ENCODE measurements at regions not wholly inside any gene's neighbourhood (a gene's known extent, or its start where the extent isn't known, plus 50 kb on each side); places are given as distances from the start of the nearest gene placed in this dataset.

- Histone ChIP-seq H3K4me1 (ENCODE audit: control insufficient read depth, insufficient read depth, low read length) (no peaks in the 10 kb centered on the region), H3K4me3 (ENCODE audit: low read length) (no peak overlapping the region), H3K36me3 (ENCODE audit: control insufficient read depth, insufficient read depth, low read length) (no peaks in the 10 kb centered on the region), H3K27me3 (ENCODE audit: control insufficient read depth, insufficient read depth, low read length) (no peaks in the 10 kb centered on the region), H3K27ac (ENCODE audit: low read length) (no peak overlapping the region), H3K9me3 (ENCODE audit: control insufficient read depth, insufficient read depth, low read length) (peaks cover 4% of the 10 kb centered on the region)
- H3K36me3 Mint-ChIP-seq = no peaks in the 10 kb centered on the region
- no peak for DNase-seq
- H3K27me3 Mint-ChIP-seq (ENCODE audit: low read depth in 2 of 2) = no peaks in the 10 kb centered on the region
- no peak overlapping the region for H3K27ac Mint-ChIP-seq
- H3K4me1 Mint-ChIP-seq = no peaks in the 10 kb centered on the region
- WGBS (ENCODE audit: insufficient coverage) = no CpG with 5 or more reads among the region's 1 CpG
- no peak overlapping the region for H3K4me3 Mint-ChIP-seq
- no peak for ATAC-seq
- intact Hi-C loops (cut with micrococcal nuclease) = no loop called here
- peaks cover 10 to 20% of the 10 kb centered on the region in 2 donors for H3K9me3 Mint-ChIP-seq
- TF ChIP-seq CTCF (IDR thresholded peaks at IDR 0.05) = no peak
These were observed 153.7 kb downstream of the ATOH1 start for GRCh38 chr4:93982255-93982654.

GRCh38 chr4:93983140-93983539, 154.6 kb downstream of the ATOH1 start:
- H3K4me1 ChIP-seq (ENCODE audit: control insufficient read depth, insufficient read depth, low read length) = no peaks in the 10 kb centered on the region
- intact Hi-C loops (cut with micrococcal nuclease) = no loop called here
- H3K4me3 Mint-ChIP-seq = no peak overlapping the region
- H3K27me3 ChIP-seq (ENCODE audit: control insufficient read depth, insufficient read depth, low read length) = no peaks in the 10 kb centered on the region
- H3K4me3 ChIP-seq (ENCODE audit: low read length) = no peak overlapping the region
- no peak overlapping the region for H3K27ac Mint-ChIP-seq
- 85% methylated on average over 3 of the region's 3 CpGs for WGBS (ENCODE audit: insufficient coverage)
- no peaks in the 10 kb centered on the region for H3K4me1 Mint-ChIP-seq
- no peak for TF ChIP-seq CTCF (IDR thresholded peaks at IDR 0.05)
- no peak overlapping the region for H3K27ac ChIP-seq (ENCODE audit: low read length)
- H3K9me3 ChIP-seq (ENCODE audit: control insufficient read depth, insufficient read depth, low read length) = no peaks in the 10 kb centered on the region
- DNase-seq = no peak
- H3K9me3 Mint-ChIP-seq = peaks cover 13 to 20% of the 10 kb centered on the region in 2 donors
- H3K36me3 Mint-ChIP-seq = no peaks in the 10 kb centered on the region
- no peaks in the 10 kb centered on the region for H3K36me3 ChIP-seq (ENCODE audit: control insufficient read depth, insufficient read depth, low read length)
- no peak for ATAC-seq
- no peaks in the 10 kb centered on the region for H3K27me3 Mint-ChIP-seq (ENCODE audit: low read depth in 2 of 2)

GRCh38 chr4:93994175-93994994, 165.8 kb downstream of the ATOH1 start:
- no peak for DNase-seq
- intact Hi-C loops (cut with micrococcal nuclease) = no loop called here
- H3K4me3 Mint-ChIP-seq = no peak overlapping the region
- no peaks in the 10 kb centered on the region for H3K36me3 Mint-ChIP-seq
- H3K9me3 ChIP-seq (ENCODE audit: control insufficient read depth, insufficient read depth, low read length) = no peaks in the 10 kb centered on the region
- H3K27me3 Mint-ChIP-seq (ENCODE audit: low read depth in 2 of 2) = no peaks in the 10 kb centered on the region
- no peak overlapping the region for H3K4me3 ChIP-seq (ENCODE audit: low read length)
- ATAC-seq = no peak
- WGBS (ENCODE audit: insufficient coverage) = 88% methylated on average over 2 of the region's 5 CpGs
- no peak for TF ChIP-seq CTCF (IDR thresholded peaks at IDR 0.05)
- no peak overlapping the region for H3K27ac Mint-ChIP-seq
- no peak overlapping the region for H3K27ac ChIP-seq (ENCODE audit: low read length)
- H3K36me3 ChIP-seq (ENCODE audit: control insufficient read depth, insufficient read depth, low read length) = no peaks in the 10 kb centered on the region
- peaks cover 5% of the 10 kb centered on the region in 2 donors for H3K9me3 Mint-ChIP-seq
- no peaks in the 10 kb centered on the region for H3K27me3 ChIP-seq (ENCODE audit: control insufficient read depth, insufficient read depth, low read length)
- no peaks in the 10 kb centered on the region for H3K4me1 ChIP-seq (ENCODE audit: control insufficient read depth, insufficient read depth, low read length)
- H3K4me1 Mint-ChIP-seq = no peaks in the 10 kb centered on the region

GRCh38 chr4:93996895-93997294, 168.3 kb downstream of the ATOH1 start:
- TF ChIP-seq CTCF (IDR thresholded peaks at IDR 0.05) = no peak
- no peak overlapping the region for H3K27ac Mint-ChIP-seq
- ATAC-seq = no peak
- DNase-seq = no peak
- Histone ChIP-seq H3K27ac (ENCODE audit: low read length) (no peak overlapping the region), H3K36me3 (ENCODE audit: control insufficient read depth, insufficient read depth, low read length) (no peaks in the 10 kb centered on the region), H3K9me3 (ENCODE audit: control insufficient read depth, insufficient read depth, low read length) (no peaks in the 10 kb centered on the region), H3K4me1 (ENCODE audit: control insufficient read depth, insufficient read depth, low read length) (no peaks in the 10 kb centered on the region), H3K4me3 (ENCODE audit: low read length) (no peak overlapping the region), H3K27me3 (ENCODE audit: control insufficient read depth, insufficient read depth, low read length) (no peaks in the 10 kb centered on the region)
- no peak overlapping the region for H3K4me3 Mint-ChIP-seq
- no peaks in the 10 kb centered on the region for H3K27me3 Mint-ChIP-seq (ENCODE audit: low read depth in 2 of 2)
- peaks cover 5 to 6% of the 10 kb centered on the region in 2 donors for H3K9me3 Mint-ChIP-seq
- WGBS (ENCODE audit: insufficient coverage) = 100% methylated on average over 1 of the region's 1 CpG
- no peaks in the 10 kb centered on the region for H3K4me1 Mint-ChIP-seq
- intact Hi-C loops (cut with micrococcal nuclease) = no loop called here
- H3K36me3 Mint-ChIP-seq = no peaks in the 10 kb centered on the region

Measured in natural killer cell (primary cell).